NCI-H146 treated with DMSO at 0.1 percent for 48 hours (cell line): ENCODE measurements at regions not wholly inside any gene's neighbourhood (a gene's known extent, or its start where the extent isn't known, plus 50 kb on each side); places are given as distances from the start of the nearest gene placed in this dataset.
A peak's percentile ranks its signal among the peaks of the same experiment; 100 is the strongest.

Experiments used
- DNase-seq: peaks from one replicate; lab custom pipeline; 2025; ENCODE audit not compliant: unreplicated experiment; lab: John Stamatoyannopoulos, UW

DNA sequence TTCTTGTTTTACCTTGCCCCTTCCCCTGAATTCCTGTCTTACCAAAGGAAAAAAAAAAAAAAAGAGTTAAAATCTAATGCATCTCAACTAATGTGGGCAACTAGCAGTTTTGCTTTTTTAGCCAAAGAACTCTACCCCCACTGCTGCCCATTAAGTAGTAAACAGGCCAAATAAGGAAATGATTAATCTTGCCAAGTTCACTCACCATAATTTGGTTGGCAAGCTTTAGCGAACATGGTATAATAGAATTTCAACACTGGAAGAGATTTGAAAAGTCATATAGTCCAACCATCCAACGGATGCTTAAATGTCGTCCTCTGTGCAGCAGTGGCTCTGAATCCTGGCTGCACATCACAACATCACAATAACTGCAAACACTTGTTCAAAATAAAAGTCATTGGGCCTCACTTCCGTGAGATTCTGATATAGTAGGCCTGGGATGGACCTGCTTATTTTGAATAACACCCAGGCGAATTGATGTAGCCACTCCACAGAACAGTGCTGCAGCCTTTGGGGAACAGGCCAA, 142.0 kb upstream of the UBE2E1 start:
- no peak for DNase-seq

DNA sequence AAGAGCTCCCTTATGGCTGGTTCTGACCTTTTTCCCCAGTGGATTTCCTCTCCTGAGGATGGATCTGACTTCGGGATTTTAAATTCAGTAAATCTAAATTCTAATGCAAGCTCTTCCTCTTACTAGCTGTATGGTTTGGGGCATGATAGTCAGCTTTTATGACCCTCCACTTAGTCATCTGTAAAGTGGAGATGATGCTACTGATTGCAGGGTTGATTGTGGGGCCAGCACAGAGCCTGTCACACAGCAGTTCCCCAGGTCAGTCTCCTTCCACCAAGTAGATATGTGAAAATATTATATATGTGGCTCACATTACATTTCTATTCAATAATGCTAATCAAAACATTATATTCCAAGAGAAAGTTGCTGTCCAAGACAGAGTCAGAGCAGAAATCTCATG, 141.3 kb upstream of the UBE2E1 start:
- DNase-seq, result no peak

DNA sequence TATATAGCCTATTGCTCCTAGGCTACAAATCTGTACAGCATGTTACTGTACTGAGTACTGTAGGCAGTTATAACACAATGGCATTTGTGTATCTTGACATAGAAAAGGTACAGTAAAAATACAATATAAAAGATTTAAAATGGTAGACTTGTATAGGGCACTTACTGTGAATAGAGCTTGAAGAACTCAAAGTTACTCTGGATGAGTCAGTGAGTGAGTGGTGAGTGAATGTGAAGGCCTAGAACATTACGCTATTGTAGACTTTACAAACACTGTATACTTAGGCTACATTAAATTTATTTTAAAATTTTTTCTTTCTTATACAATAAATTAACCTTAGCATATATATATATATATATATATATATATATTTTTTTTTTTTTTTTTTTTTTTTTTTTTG, 140.0 kb upstream of the UBE2E1 start:
- DNase-seq, result no peak

DNA sequence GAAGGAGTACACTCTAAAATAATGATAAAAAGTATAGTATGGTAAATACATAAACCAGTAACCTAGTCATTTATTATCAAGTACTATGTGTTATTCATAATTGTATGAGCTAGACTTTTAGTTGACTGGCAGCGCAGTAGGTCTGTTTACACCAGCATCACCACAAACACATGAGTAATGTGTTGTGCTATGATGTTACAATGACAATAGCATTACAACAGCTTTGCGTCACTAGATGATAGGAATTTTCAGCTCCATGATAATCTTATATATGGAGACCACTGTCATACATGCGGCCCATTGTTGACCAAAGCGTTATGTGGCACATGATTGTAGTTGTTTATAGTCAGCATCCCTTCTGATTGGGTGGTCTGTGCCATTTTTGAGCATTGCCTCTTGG, 138.9 kb upstream of the UBE2E1 start:
- no peak for DNase-seq

DNA sequence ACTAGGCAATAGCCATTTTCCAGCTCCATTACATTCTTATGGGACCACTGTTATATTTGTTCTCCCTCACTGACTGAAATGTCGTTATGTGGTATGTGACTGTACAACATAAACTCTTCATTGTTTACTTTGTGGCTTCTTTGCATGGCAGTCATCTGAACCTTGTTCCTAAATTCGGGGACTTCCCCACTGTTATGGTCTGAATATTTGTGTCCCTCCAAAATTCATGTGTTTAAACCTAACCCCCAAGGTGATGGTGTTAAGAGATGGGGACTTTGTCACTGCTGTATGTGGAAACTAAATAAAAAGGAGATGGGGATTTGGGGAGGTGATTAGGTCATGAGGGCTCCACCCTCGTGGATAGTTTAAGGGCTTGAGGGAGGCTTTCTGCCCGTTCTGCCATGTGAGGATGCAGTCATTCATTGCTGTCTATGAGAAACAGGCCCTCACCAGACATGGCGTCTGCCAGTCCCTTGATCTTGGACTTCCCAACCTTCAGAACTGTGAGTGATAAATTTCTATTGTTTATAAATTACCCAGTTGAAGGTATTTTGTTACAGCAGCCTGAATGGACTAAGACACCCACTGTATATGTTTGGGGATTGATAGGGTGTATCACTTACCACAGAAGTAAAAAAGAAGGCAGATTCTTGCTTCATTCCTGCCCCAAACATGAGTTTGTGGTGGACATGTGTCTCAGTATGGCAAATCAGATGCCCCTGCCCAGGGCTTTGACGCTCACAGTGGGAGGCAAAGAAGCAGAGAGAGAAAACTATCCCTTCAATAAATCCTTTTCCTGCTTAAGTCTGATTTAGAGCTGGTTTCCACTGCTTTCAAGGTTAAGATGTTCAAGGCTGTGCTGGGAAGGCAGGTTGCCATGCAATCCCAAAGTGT, 138.0 kb upstream of the UBE2E1 start:
- no peak for DNase-seq

DNA sequence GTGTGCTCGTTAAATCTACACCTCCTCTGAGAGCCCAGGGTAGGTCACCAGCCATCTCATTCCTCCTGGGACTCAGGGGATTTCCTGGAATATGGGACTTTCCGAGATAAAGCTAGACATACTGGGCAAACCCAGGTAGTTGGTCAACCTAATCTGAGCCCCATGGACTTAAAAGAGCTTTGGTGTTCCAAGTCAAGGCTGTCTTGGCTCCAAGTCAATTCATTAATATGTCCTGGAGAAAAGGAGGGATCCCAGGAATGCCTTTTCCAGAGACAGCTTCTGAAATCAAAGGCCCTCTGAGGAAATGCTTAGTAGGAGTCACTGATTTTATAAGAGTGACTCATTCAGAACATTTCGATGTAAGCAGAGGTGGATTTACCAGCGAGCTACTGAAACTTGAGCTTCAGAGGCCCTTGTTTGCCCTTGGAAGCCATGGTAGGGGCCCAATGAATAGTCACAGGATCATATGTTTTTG, 137.3 kb upstream of the UBE2E1 start:
- no peak for DNase-seq

DNA sequence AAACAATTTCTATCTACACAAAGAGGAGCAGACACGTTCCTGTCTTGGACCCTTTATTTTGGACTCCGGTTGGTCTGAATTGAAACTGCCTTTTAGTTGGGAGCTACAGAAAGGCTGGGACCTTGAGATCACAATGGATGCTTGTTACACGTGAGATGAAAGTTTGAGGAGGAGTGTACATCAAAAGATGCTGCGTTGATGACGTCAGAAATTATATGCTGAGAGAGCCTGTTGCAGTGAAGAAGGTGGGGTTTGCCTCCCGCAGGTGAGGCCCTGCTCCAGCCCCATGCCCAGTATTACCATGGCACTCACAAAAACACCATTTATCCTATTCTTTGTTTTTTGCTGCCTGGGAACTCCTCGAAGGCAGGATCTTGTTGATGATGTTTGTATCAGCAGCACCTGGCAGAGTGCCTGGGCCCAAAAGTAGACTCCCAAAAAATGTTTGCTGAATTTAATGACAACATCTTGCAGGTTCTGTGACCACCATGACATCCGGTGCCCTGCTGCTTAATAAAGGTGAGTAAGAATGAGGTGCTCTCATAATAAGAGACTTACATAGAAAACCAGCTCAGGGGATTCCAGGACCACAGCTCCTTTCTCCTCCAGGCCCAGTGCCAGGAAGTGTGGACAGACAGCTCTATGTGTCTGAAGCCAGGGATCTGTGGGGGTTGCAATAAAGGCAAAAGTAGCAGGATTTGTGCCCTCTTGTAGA, 136.1 kb upstream of the UBE2E1 start:
- DNase-seq, result no peak

GRCh38 chr3:23671851-23672589, 133.7 kb upstream of the UBE2E1 start:
- DNase-seq, result no peak

DNA sequence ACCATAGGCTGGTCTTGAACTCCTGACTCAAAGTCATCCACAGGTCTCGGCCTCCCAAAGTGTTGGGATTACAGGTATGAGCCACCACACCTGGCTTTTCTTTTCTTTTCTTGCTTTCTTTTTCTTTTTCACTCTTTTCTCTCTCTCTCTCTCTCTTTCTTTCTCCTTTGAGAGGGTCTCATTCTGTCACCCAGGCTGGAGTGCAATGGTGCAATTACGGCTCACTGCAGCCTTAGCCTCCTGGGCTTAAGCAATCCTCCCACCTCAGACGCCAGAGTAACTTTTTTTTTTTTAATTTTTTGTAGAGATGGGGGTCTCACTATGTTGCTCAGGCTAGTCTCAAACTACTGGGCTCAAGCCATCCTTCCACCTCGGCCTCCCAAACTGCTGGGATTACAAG, 133.1 kb upstream of the UBE2E1 start:
- DNase-seq, result no peak

DNA sequence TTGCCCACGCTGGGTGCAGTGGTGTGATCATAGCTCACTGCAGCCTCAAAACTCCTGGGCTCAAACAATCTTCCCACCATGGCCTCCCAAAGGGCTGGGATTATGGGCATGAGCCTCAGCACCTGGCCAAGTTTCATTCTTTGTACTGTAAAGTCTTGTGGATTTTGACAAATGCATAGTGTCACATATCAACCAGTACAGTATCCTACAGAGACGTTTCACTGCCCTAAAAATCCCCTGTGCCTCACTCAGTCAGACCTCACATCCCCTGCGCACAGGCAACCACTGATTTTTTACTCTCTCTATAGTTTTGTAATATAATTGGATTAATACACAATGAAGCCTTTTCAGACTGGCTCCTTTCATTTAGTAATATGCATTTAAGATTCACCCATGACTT, 130.7 kb upstream of the UBE2E1 start:
- no peak for DNase-seq

- DNase-seq, result no peak
These were observed 129.7 kb upstream of the UBE2E1 start for GRCh38 chr3:23676093-23676492.

- DNase-seq, result no peak
These were observed 123.1 kb upstream of the UBE2E1 start for GRCh38 chr3:23682646-23683045.

DNA sequence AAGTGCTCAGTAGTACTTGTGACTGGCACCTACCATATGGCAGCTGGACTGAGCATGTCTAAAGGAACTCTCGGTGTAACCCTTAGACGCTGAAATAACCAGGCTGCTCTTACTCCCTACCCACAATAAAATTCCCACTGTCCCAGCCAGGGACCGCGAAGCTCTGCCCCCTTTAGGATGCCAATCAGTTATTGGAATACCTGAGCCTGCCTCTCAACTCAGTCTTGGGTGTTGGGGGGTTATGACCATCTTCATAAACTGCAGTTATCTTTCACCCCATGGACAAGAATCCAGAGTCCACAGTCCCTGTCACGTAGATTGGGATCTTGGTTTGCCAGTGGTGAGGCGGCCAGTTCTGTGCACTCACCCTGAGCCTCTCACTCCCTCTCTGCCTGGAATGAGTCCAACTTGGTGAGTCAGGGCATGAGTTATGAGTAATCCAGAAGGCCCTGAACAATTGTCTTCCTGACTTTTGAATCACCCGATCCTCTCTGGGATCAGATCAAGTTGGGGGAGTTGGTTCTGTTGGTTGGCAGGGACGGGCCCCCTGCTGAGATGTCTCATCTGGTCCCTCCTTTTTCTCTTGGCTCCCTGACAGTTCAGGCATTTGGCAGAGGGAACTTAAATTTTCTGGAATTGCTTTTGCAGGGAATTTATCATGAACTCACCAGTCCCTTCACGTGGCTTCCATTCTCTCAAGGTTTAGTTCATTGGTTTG, 120.1 kb upstream of the UBE2E1 start:
- DNase-seq, result no peak

DNA sequence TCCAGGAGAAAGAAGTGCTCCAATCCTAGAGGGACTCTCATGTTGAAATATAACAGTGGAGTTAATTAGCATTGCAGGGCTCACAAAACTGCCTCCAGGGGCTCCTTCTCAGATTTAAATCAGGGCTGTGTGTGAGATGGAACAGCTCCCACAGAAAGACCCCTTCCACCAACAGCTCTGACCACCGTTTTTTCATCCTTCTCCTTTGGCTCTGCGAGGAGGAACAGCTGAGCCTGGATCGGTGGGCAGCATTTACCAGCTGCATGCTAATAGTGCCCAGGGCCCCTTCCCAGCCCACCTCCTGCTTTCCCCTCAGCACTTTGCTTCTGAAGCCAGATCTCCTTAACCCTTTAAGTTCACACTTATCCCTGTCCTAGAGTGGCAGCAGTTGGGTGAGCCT, 119.2 kb upstream of the UBE2E1 start:
- DNase-seq, result no peak

DNA sequence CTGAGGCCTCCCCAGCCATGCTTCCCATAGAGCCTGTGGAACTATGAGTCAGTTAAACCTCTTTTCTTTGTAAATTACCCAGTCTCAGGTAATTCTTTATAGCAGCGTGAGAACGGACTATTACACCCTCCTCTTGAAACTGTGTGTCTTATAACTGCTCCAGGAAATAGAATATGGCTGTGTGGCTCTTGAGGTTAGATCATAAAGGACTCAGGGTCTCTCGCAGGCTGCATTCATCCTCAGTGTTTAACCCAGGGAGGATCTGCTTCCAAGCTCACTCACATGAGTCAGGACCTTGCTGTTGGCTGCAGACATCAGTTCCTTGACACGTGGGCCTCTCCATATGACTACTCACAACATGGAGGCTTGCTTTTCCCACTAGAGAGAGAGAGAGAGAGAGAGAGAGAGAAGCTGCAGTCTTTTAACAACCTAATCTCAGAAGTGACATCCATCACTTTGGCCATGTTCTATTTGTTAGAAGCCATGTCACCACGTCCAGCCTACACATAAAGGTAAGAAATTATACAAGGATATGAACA, 114.3 kb upstream of the UBE2E1 start:
- no peak for DNase-seq

DNA sequence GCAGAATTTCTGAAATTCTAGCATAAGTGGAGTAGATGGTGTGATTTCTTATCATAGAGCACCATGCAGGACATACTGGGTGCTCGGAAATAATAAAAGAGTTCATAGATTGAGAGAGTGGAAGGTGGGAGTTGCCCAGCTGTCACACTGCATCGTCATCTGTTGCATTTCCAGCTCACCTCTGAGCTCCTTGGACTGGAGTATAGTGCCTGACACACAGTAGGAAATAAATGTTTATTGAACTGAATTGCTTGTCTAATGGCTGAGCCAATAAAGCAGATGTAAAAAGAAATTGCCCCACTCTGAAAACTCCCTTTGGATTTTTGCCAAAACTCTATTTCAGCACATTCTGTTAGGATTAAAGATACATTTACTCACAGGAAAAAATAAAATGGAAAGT, 108.9 kb upstream of the UBE2E1 start:
- DNase-seq, result peak; percentile 30

GRCh38 chr3:23697416-23697815, 108.3 kb upstream of the UBE2E1 start:
- DNase-seq, result peak; percentile 34

DNA sequence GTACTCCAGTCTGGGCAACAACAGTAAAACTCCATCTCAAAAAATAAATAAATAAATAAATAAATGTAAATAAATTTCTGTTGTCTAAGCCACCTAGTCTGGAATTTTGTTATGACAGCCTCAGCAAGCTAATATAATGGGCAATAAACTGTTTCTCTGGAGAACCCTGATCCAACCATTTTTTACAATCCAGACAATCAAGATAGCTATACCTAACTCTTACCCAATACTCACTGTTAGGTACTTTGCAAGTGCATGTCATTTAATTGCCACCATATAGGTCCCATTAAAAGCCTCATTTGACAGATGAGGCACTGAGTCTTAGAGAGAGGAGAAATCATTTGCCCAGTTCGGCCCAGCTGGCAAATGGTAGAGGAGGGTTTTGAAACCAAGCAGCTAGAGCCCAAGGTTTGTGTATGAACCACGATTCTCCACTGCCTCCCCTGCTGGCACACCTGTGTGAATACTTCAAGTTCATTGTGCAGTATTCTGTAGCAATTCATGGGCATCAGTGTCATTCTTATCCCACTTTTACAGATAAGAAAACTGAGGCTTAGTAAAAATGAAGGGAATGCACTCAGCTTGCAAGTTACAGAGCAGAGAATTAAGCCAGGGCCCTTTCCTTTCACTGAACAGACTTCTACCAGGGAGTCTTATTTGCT, 107.0 kb upstream of the UBE2E1 start:
- no peak for DNase-seq

- no peak for DNase-seq
These were observed 105.1 kb upstream of the UBE2E1 start for GRCh38 chr3:23700616-23701015.
